ENCODE measurements at regions not wholly inside any gene's neighbourhood (a gene's known extent, or its start where the extent isn't known, plus 50 kb on each side); places are given as distances from the start of the nearest gene placed in this dataset.

DNA sequence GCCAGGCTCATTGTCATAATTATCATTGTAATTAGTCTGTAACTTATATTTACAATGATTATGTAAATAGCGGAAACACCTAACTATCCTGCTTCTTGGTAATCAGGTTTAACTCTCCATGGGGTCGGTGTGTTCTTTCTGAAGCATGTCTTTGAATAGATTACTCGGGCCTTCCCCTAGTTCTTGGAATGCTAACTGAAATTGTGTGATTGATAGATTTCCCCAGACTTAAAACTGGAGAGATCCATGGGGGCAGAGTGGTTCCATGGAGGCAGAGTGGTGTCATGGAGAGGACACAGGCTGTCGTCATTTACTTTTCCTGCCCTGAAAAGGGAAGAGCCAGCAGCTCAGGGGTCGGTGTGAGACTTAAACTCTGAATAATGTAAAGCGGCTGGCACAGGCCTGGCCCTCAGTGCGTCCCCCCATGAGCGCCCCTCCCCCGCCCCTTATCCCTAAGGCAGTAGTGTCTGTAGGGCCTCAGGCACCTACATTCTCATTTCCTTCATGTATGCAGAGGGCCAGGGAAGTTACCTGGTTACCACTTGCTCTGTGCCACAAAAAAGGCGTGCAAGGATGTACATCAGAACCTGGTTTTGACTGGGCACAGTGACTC, 225.1 kb downstream of the TM9SF2 start:
- TF ChIP-seq EZH2 (IDR thresholded peaks at IDR 0.05; ENCODE audit: low read depth) (no peak), CTCF (conservative IDR thresholded peaks at IDR 0.05) (no peak)
